Right atrium auricular region (tissue), 2 donors: ENCODE measurements at regions not wholly inside any gene's neighbourhood (a gene's known extent, or its start where the extent isn't known, plus 50 kb on each side); places are given as distances from the start of the nearest gene placed in this dataset.

ENCODE experiments used
- DNase-seq: peaks from one replicate; pipeline ENCODE4 v3.0.0-alpha.2; 2019; ENCODE audit warnings: low spot score
- H3K27ac ChIP-seq, 2 donors: fragments of 200-600 bp; sonication (generic); 1 replicate in 1 of 2; 2 replicates in 1 of 2; pipeline ENCODE4 v1.5.1; 2016 to 2019
- H3K27me3 ChIP-seq, 2 donors: fragments of 200-600 bp; sonication (generic); one replicate each; pipeline versions ENCODE4 v1.5.1 to v1.6.0; 2017 to 2019
- H3K36me3 ChIP-seq: fragments of 200-600 bp; sonication (generic); one replicate; pipeline ENCODE4 v1.5.1; 2016
- H3K4me1 ChIP-seq, 2 donors: fragments of 200-600 bp; sonication (generic); one replicate each; pipeline versions ENCODE4 v1.5.1 to v1.6.0; 2017 to 2019
- H3K4me3 ChIP-seq, 2 donors: fragments of 200-600 bp; sonication (generic); 1 replicate in 1 of 2; 2 replicates in 1 of 2; pipeline ENCODE4 v1.5.1; 2017 to 2019; ENCODE audit warnings: mild to moderate bottlenecking in 1 of 2, moderate library complexity in 1 of 2
- H3K9me3 ChIP-seq, 2 donors: fragments of 200-600 bp; sonication (generic); one replicate each; pipeline ENCODE4 v1.5.1; 2019
- TF ChIP-seq, protein P1 (sequence below), 2 donors: fragments of 200-600 bp; sonication (generic); IDR thresholded peaks; one replicate each; pipeline ENCODE4 v1.5.1; 2019; ENCODE audit warnings: antibody characterized with exemption in 2 of 2

DNA sequence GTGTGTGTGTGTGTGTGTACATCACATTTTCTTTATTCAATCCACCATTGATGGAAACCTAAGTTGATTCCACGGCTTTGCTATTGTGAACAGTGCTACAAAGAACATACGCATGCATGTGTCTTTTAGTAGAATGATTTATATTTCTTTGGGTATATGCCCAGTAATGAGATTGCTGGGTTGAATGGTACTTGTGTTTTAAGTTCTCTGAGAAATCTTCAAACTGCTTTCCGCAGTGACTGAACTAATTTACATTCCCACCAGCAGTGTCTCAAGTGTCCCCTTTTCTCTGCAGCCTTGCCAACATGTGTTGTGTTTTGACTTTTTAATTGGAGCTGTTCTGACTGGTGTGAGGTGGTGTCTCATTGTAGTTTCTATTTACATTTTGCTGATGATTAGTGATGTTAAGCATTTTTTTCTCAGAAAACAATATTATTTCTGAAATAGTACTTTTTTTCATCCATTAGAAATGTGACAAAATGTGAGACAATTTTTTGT, 769.7 kb downstream of the TAF11L14 start:
- no peak for DNase-seq
- no peaks in the 10 kb centered on the region for H3K9me3 ChIP-seq
- TF ChIP-seq, protein P1, sequence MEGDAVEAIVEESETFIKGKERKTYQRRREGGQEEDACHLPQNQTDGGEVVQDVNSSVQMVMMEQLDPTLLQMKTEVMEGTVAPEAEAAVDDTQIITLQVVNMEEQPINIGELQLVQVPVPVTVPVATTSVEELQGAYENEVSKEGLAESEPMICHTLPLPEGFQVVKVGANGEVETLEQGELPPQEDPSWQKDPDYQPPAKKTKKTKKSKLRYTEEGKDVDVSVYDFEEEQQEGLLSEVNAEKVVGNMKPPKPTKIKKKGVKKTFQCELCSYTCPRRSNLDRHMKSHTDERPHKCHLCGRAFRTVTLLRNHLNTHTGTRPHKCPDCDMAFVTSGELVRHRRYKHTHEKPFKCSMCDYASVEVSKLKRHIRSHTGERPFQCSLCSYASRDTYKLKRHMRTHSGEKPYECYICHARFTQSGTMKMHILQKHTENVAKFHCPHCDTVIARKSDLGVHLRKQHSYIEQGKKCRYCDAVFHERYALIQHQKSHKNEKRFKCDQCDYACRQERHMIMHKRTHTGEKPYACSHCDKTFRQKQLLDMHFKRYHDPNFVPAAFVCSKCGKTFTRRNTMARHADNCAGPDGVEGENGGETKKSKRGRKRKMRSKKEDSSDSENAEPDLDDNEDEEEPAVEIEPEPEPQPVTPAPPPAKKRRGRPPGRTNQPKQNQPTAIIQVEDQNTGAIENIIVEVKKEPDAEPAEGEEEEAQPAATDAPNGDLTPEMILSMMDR (IDR thresholded peaks at IDR 0.05): no peak
- no peak overlapping the region for H3K27ac ChIP-seq
- no peaks in the 10 kb centered on the region for H3K4me1 ChIP-seq
- no peaks in the 10 kb centered on the region for H3K27me3 ChIP-seq
- H3K36me3 ChIP-seq: no peaks in the 10 kb centered on the region
- H3K4me3 ChIP-seq: no peak overlapping the region

DNA sequence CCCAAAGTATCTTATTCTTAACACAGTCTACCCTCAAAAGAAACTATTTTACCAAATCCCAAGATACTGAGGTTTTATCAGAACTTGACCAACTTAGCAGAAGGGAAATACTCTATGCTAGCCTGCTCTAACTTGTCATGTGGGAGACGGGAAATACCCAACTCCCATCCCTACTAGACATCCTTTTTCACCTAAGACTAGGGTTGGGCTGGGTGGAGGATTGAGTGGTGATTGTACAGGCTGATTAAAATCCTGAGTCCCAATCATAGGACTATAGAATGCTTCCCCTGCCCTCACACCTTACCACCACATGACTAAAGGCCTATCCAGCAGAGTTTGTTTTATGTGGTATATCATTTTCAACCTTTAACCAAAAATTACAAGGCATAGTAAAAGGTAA, 786.5 kb downstream of the TAF11L14 start:
- no peaks in the 10 kb centered on the region for H3K36me3 ChIP-seq
- no peaks in the 10 kb centered on the region for H3K4me1 ChIP-seq
- H3K27me3 ChIP-seq: no peaks in the 10 kb centered on the region
- H3K9me3 ChIP-seq: no peaks in the 10 kb centered on the region
- TF ChIP-seq, protein P1 (IDR thresholded peaks at IDR 0.05): no peak
- no peak overlapping the region for H3K27ac ChIP-seq
- DNase-seq: no peak
- no peak overlapping the region for H3K4me3 ChIP-seq

DNA sequence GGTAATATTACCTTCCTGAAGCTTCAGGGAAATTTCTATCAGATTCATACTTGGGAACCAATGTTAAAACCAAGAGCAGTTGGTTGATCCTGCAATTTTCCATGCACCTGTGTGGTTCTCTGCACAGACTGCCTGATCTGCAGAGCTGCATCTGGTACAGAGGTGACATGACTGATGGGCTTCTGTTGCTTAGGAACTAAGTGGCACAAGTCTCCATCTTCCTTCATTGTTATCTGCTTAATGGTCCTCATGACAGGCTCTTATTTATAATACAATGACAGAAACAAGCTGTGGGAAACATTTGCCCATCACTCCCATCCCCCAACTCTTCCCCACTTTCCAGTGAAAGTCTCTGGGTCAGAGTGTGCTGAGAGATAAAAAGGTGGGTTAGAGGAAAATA, 799.1 kb downstream of the TAF11L14 start:
- no peak overlapping the region for H3K27ac ChIP-seq
- TF ChIP-seq, protein P1 (IDR thresholded peaks at IDR 0.05): no peak
- H3K36me3 ChIP-seq: no peaks in the 10 kb centered on the region

DNA sequence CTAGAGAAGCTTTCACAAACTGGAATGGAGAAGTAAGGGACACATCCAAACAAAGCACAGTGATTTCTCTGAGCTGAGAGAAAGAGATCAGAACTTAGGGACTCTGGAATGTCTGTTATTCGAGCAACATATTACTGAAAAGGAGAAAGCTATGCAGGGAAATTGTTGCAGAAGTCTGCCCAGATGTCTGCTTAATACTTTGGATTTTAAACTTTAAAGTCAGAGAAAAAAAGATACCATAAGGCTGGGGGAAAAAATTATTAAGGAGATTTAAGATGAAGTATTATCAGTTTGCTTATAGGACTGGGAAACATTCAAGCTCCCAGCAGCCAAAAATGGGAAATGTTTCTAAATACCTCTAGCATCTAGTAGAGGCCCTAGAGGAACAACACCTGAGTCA, 803.9 kb downstream of the TAF11L14 start:
- no peaks in the 10 kb centered on the region for H3K4me1 ChIP-seq
- H3K27me3 ChIP-seq: no peaks in the 10 kb centered on the region
- no peaks in the 10 kb centered on the region for H3K36me3 ChIP-seq
- H3K27ac ChIP-seq: no peak overlapping the region
- no peaks in the 10 kb centered on the region for H3K9me3 ChIP-seq
- TF ChIP-seq, protein P1 (IDR thresholded peaks at IDR 0.05): no peak
- DNase-seq: no peak
- H3K4me3 ChIP-seq: no peak overlapping the region

More for the DNA sequence above, 799.1 kb downstream of the TAF11L14 start:
- Histone ChIP-seq H3K9me3 (no peaks in the 10 kb centered on the region), H3K4me1 (no peaks in the 10 kb centered on the region), H3K27me3 (no peaks in the 10 kb centered on the region), H3K4me3 (no peak overlapping the region)
- no peak for DNase-seq

DNA sequence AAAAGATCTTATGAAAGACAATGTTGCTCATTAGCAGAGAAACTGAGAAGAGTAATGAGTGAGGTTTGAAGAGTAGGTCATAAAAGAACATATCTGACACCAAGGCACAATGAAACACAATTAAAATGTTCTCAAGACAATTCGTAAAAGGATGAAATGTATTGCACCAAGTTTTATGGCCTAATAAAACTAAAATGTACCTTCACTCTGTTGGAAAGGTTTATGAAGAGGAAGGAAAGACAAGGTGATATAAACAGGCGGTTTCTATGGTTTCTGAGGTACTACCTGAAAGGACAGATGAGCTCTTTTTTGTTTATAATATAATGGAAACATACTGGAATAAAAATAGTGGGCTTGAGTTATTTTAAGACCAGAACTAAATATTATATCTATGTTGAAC, 821.3 kb downstream of the TAF11L14 start:
- Histone ChIP-seq H3K27ac (no peak overlapping the region), H3K4me1 (no peaks in the 10 kb centered on the region), H3K9me3 (no peaks in the 10 kb centered on the region), H3K27me3 (no peaks in the 10 kb centered on the region), H3K36me3 (no peaks in the 10 kb centered on the region), H3K4me3 (no peak overlapping the region)
- DNase-seq: no peak
- TF ChIP-seq, protein P1 (IDR thresholded peaks at IDR 0.05): no peak

DNA sequence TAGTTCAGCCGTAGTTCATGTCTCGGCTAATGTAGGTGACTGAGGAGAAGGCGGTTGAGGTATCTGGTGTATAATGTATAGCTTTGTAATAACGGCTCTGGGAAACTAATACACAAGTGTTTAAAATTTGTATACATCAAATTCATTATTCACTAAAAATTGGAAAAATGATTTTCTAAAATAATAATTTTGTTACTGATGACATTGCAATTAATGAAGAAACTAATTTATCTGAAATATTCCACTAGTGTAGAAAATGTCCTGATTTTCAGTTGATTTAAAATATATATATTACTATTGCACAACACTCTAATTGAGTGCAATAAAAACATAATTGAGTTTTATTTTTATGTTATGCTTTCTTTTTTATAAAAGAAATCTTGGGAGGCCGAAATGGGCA, 823.0 kb downstream of the TAF11L14 start:
- no peak for DNase-seq
- Histone ChIP-seq H3K27me3 (no peaks in the 10 kb centered on the region), H3K4me1 (no peaks in the 10 kb centered on the region), H3K36me3 (no peaks in the 10 kb centered on the region), H3K9me3 (no peaks in the 10 kb centered on the region), H3K4me3 (no peak overlapping the region), H3K27ac (no peak overlapping the region)
- TF ChIP-seq, protein P1 (IDR thresholded peaks at IDR 0.05): no peak
